ENCODE measurements at regions not wholly inside any gene's neighbourhood (a gene's known extent, or its start where the extent isn't known, plus 50 kb on each side); places are given as distances from the start of the nearest gene placed in this dataset.

DNA sequence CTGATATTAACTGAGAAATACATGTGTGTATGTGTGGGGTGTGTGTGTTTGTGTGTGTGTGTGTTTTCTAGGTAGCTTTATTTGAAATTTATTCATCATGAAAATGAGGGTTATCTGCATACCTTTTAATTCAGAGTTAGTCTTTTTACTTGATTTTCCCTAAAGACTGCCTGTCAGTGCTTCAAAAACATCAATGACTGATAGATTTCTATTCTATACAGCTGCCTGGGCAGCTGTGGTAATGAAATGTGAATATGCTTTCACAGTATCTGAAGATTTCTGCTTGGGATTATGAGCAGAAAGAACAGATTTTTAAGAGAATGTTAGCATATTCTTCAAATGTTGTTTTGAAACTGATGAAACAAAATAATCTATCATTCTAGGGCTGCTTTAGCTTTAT lies 119.7 kb upstream of the ZRANB2 start:
- intact Hi-C loops (cut with DNase I): no loop called here
- no peak for DNase-seq (ENCODE audit: low spot score)

DNA sequence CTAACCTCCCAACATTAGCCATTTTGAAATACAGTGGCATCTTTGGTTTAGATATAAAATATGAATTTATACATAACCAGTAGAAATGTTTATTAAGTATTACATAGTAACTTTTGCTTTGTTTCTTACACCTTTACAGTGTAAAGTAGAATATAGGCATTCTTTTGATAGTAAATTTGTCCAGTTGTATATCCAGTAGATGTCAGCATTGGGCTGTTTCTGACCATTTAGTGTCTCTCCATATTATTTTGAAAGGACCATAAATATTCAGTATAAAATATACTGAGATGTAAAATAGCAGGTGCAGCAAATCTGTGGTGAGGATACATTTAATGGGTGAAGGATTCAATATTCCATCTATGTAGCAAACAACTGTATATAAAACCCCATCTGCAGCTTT lies 115.8 kb upstream of the ZRANB2 start:
- intact Hi-C loops (cut with DNase I): no loop called here

GRCh38 chr1:71193153-71193552 lies 112.3 kb upstream of the ZRANB2 start:
- intact Hi-C loops (cut with DNase I): no loop called here
- DNase-seq (ENCODE audit: low spot score): no peak

More for the DNA sequence above, 115.8 kb upstream of the ZRANB2 start:
- DNase-seq (ENCODE audit: low spot score): no peak

GRCh38 chr1:71191520-71191919 lies 110.7 kb upstream of the ZRANB2 start:
- no peak for DNase-seq (ENCODE audit: low spot score)
- intact Hi-C loops (cut with DNase I): no loop called here

- DNase-seq (ENCODE audit: low spot score): no peak
- intact Hi-C loops (cut with DNase I): no loop called here
These were observed 110.0 kb upstream of the ZRANB2 start for GRCh38 chr1:71190843-71191242.

GRCh38 chr1:71184410-71184809 lies 103.6 kb upstream of the ZRANB2 start:
- intact Hi-C loops (cut with DNase I): no loop called here
- DNase-seq (ENCODE audit: low spot score): no peak

GRCh38 chr1:71179997-71180396 lies 99.2 kb upstream of the ZRANB2 start:
- DNase-seq (ENCODE audit: low spot score): no peak
- intact Hi-C loops (cut with DNase I): no loop called here

- DNase-seq (ENCODE audit: low spot score): no peak
- intact Hi-C loops (cut with DNase I): no loop called here
These were observed 90.1 kb upstream of the ZRANB2 start for GRCh38 chr1:71170925-71171324.

DNA sequence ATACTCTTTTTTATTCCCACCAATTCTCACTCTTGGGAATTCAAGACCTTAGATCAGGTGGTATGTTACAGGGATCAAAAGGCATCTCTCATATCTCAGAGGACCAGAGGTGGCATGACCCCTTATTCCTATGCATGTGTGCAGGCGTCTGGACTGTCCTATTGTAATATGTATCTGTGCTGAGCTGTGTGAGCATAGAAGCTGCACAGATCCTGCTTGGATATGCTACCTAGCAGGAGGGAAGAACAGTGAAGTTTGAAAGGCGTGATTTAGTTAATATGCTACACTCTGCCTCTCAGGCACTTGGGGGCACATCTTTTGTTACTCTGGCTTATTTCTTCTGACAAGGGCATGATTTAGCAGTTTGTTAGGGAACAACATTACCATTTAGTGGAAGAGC lies 86.7 kb upstream of the ZRANB2 start:
- intact Hi-C loops (cut with DNase I): no loop called here
- no peak for DNase-seq (ENCODE audit: low spot score)

- no peak for DNase-seq (ENCODE audit: low spot score)
These were observed 85.6 kb upstream of the ZRANB2 start for GRCh38 chr1:71166178-71167173.

GRCh38 chr1:71157715-71158114 lies 76.9 kb upstream of the ZRANB2 start:
- DNase-seq (ENCODE audit: low spot score): no peak
- intact Hi-C loops (cut with DNase I): loop anchor here in 1 of 2 donors (10.0 kb wide), 1 partner anchor 307 kb away; no protein-coding TSS in a partner anchor

More at GRCh38 chr1:71166178-71167173, 85.6 kb upstream of the ZRANB2 start:
- intact Hi-C loops (cut with DNase I): no loop called here

DNA sequence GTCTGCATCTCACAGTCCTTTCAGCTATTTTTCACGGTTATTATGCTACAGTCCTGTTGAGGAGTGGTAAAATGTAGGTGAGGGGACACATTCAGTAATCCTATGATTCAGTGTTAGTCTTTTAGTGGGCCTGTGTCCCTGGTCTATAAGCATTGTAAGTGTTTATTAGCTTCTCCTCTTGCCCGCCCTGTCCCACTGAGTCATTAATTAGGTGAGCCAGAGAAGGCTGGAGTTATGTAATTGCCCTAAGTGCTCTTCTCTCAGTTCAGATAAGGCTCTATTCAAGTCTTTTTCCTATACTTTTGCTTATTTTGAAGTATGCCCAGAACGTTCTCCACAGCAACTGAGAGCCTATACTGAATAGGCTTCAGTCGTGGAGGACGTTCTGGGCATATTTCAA lies 76.3 kb upstream of the ZRANB2 start:
- no peak for DNase-seq (ENCODE audit: low spot score)
- intact Hi-C loops (cut with DNase I): loop anchor here in 1 of 2 donors (10.0 kb wide), 1 partner anchor 308 kb away; no protein-coding TSS in a partner anchor

DNA sequence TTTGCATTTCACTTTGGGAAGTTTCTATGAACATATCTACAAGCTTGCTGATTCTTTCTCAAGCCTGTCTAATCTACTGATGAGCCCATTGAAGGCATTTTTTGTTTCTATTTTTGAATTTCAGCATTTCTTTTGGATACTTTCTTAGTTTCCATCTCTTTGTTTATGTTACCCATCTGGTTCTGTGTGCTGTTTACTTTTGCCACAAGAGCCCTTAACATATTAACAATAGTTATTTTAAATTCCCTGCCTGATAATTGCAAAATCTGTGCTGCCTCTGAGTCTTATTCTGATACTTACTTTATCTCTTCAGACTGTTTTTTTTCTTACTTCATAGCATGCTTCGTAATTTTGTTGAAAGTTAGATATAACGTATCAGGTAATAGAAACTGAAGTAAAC lies 75.8 kb upstream of the ZRANB2 start:
- intact Hi-C loops (cut with DNase I): loop anchor here in 1 of 2 donors (10.0 kb wide), 1 partner anchor 308 kb away; no protein-coding TSS in a partner anchor
- DNase-seq (ENCODE audit: low spot score): no peak

GRCh38 chr1:71154429-71154828 lies 73.6 kb upstream of the ZRANB2 start:
- no peak for DNase-seq (ENCODE audit: low spot score)
- intact Hi-C loops (cut with DNase I): loop anchor here in 1 of 2 donors (10.0 kb wide), 1 partner anchor 310 kb away; no protein-coding TSS in a partner anchor

DNA sequence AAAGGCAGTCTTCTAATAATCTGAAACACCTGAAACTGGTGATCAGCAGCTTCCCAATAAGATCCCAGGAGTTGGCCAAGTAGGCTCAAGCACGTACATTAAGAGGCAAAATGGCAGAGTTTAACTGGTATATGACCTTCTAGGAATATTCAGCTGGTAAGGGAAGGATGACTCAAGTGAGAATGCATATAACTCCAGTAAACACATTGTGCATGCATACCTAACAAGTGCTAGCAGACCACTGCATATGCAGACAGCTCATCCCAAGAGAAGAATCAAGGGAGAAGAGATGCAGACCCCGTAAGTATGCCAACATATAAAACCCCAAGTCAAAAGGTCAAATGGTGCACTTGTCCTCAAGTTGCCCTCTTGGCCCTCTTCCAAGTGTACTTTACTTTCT lies 73.0 kb upstream of the ZRANB2 start:
- intact Hi-C loops (cut with DNase I): loop anchor here in 1 of 2 donors (10.0 kb wide), 1 partner anchor 311 kb away; no protein-coding TSS in a partner anchor

DNA sequence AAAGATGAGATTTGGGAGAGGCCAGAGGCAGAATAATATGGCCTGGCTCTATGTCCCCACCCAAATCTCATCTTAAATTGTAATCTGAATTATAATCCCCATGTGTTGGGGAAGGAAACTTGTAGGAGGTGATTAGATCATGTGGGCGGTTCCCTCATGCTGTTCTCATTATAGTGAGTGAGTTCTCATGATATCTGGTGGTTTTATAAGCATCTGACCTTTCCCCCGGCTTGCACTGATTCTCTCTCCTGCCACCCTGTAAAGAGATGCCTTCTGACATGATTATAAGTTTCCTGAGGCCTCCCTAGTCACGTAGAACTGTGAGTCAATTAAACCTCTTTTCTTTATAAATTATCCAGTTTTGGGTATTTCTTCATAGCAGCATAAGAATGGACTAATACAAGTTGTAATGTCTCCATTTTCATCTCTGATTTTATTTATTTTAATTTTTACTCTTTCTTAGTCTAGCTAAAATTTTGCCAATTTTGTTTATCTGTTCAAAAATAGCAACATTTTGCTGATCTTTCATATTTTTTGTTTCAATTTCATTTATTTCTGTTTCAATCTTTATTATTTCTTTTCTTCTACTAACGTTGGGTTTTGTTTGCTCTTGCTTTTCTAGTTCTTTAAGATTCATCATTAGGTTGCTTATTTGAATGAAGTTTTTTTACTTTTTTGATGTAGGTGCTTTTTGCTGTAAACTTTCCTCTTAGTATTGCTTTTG lies 67.0 kb upstream of the ZRANB2 start:
- no peak for DNase-seq (ENCODE audit: low spot score)
- intact Hi-C loops (cut with DNase I): no loop called here

More for the DNA sequence above, 73.0 kb upstream of the ZRANB2 start:
- DNase-seq (ENCODE audit: low spot score): no peak

DNA sequence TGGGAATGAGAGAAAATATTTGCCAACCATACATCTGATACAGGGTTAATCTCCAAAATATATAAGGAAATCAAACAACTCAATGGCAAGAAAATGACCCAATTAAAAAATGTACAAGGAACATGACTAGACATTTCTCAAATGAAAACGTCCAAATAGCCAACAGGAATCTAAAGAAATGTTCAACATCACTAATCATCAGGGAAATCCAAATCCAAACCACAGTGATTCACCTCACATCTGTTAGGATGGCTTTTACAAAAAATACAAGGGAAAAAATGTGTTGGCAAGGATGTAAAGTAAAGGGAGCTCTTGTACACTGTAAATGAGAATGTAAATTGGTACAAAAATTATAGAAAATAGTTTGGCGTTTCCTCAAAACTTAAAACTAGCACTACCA lies 54.7 kb upstream of the ZRANB2 start:
- intact Hi-C loops (cut with DNase I): no loop called here
- DNase-seq (ENCODE audit: low spot score): no peak
